Activated gamma-delta T cell treated with anti-CD3 and anti-CD28 coated beads, Interleukin-2, amount 50 U/mL, for 16 hours (primary cell): ENCODE measurements at regions not wholly inside any gene's neighbourhood (a gene's known extent, or its start where the extent isn't known, plus 50 kb on each side); places are given as distances from the start of the nearest gene placed in this dataset.

Experiments
- DNase-seq: peaks from one replicate; pipeline ENCODE4 v3.0.0-alpha.2; 2020; ENCODE audit warnings: low read depth

GRCh38 chr10:83582407-83583095 lies 556.8 kb upstream of the GHITM start:
- DNase-seq, result no peak

GRCh38 chr10:83585686-83586085 lies 553.6 kb upstream of the GHITM start:
- no peak for DNase-seq

GRCh38 chr10:83592337-83592935 lies 546.9 kb upstream of the GHITM start:
- DNase-seq, result no peak

- DNase-seq, result no peak
These were observed 535.6 kb upstream of the GHITM start for GRCh38 chr10:83603708-83604107.

GRCh38 chr10:83605783-83606630 lies 533.3 kb upstream of the GHITM start:
- no peak for DNase-seq

GRCh38 chr10:83607959-83608745 lies 531.2 kb upstream of the GHITM start:
- DNase-seq, result no peak

- no peak for DNase-seq
These were observed 527.3 kb upstream of the GHITM start for GRCh38 chr10:83612050-83612449.

DNA sequence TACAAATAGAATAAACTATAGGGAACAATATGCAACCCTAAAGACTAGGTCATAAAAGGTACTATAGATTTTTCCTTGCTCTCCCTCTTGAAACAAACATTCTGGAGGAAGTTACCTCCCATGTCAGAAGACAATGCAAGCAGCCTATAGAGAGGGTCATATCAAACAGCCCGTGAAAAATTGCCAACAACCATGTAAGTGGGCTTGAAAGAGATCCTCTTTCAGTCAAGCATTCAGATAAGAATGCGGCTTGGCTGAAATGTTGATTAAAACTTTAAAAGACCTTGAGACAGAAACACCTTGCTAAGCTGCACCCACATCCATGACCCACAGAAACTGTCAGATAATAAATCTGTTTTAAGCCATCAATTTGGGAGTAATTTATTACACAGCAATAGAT lies 526.6 kb upstream of the GHITM start:
- DNase-seq, result no peak

GRCh38 chr10:83617172-83617571 lies 522.1 kb upstream of the GHITM start:
- no peak for DNase-seq

GRCh38 chr10:83617692-83618545 lies 521.4 kb upstream of the GHITM start:
- DNase-seq, result no peak

DNA sequence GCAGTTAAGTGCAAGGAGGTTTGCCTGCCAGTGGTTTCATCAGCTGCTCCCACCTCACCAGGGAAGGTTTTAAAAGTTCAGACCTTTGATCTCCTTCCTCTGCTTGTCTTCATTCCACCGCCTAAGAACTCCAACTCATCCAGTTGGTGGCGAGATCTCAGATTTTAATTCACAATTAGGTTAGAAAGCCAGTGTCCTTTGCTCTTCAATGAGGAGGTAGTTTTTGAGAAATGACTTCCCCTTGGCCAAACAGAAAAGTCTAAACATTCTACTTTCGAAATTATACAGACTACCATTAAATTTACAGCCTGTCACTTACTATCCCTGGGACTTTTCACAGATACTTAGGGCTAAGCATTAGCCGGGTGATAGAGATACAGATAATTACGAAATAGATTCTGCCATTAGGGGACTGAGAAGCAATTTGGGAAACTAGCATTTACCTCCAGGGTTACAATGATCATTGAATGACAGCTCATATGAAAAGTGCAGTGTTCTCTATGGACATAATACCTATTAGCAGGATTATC lies 513.4 kb upstream of the GHITM start:
- DNase-seq, result no peak

GRCh38 chr10:83632701-83633100 lies 506.6 kb upstream of the GHITM start:
- no peak for DNase-seq

DNA sequence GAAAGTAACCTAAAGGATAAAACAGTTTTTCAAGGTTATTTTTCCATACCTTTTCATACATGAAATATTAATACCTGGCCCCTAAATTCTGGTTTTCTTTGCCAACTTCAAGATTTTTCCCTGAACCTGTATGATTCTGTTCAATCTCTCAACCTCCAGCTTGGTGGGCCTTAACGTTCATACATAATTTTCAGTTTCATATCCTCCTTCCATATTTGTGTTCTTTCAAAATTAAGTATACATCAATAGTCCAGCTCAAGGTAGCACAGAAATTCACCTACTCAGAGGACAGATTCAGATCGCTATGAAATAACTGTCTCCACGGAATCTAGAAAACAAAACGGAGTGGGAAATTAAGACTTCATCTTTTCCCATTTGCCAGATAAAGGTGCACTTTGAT lies 505.8 kb upstream of the GHITM start:
- DNase-seq, result no peak

DNA sequence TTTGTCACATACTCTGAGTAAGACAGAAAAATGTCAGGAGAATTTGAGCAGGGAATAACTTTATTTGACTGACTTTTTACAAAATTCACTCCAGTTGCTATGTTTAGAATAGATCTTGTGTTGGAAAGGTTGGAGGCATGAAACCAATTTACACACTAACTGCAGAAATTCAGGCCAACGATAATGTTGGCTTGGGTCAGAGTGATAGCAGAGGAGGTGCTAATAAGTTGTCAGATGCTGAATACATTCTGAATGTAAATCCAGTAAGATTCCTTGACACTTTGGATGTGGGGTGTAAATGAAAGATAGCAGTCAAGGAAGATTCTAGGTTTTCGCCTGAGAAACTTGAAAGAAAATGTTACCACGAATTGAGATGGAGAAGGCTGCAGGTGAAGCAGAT lies 502.5 kb upstream of the GHITM start:
- no peak for DNase-seq

GRCh38 chr10:83647526-83647925 lies 491.8 kb upstream of the GHITM start:
- no peak for DNase-seq

DNA sequence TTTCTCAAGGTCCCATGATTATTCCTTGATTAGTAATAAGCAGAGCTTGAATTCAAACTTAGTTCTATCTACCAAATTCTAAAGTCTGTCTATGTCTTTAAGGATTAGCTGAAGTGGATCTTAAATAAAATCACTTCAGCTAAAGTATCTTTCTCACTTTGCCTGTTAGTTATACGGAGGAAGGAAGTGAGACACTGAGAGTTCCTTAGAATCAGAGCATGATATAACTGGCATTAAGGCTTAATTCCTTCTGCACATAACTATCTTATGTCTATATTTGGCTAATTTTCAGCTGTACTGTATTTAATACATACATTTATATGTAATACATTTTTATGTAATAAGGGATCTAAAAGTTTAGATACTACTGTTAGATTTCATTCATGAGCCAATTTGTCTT lies 491.1 kb upstream of the GHITM start:
- no peak for DNase-seq

DNA sequence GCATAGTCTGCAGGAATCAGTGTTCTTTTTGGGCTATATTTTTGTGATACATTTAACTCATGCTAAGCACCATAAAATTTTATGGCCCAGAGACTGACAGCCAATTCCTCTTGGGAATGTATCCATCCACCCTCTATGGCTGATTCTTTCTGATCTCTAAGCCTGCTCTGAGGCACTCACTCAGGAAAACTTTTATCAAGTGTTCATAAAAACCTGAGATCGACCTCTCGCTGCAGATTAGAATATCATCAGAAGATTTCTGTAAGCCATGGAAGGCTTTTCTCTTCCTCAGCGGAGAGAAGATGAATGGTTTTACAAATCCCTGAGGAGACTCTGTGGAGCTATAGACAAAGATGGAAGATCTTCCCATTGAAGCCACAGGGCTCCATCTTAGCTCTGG lies 489.8 kb upstream of the GHITM start:
- DNase-seq, result no peak

GRCh38 chr10:83654689-83655088 lies 484.6 kb upstream of the GHITM start:
- no peak for DNase-seq

DNA sequence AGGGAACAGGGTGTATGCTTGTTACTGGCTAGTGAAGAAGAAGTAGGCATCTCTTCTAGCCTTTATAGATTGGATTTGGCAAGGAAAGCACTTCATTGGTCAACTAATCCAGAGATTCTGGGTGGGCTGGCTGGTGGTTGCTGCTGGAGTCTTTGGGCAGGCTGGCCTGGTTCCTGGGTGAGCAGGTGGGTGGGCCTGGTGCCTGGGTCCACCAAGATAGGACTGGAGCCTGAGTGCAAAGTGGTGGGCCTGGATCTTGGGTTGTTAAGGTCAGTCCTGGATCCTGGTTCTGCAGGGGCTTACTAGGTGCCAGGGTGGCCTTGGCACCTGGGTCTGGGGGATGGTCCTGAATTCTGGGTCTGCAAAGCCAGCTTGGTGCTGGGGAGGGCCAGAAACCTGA lies 482.4 kb upstream of the GHITM start:
- DNase-seq, result no peak

GRCh38 chr10:83657487-83657886 lies 481.8 kb upstream of the GHITM start:
- DNase-seq, result no peak

DNA sequence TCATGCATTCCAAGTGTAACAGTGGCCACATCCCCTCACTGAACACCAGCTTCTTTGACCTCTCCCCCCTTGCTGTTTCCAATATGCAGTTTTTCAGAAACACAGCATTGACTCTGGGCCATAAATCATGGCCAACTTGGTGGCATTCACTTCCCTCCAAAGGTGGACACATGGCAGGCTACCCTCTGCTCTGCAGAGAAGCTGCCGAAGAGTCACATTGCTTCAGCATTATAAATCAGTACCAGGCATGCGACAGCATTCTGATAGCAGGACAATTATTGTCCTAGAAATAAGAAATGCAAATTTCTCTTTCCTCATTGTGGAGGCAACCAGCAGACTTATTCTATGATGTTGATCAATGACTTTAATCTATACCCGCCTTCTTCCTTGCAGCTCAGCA lies 475.4 kb upstream of the GHITM start:
- no peak for DNase-seq
